ENCODE measurements at regions not wholly inside any gene's neighbourhood (a gene's known extent, or its start where the extent isn't known, plus 50 kb on each side); places are given as distances from the start of the nearest gene placed in this dataset.
"Not testable (repeated sequence)": the region's sequence is repeated elsewhere in the genome, so short reads cannot be mapped to it uniquely, and the experiment has no call there.

DNA sequence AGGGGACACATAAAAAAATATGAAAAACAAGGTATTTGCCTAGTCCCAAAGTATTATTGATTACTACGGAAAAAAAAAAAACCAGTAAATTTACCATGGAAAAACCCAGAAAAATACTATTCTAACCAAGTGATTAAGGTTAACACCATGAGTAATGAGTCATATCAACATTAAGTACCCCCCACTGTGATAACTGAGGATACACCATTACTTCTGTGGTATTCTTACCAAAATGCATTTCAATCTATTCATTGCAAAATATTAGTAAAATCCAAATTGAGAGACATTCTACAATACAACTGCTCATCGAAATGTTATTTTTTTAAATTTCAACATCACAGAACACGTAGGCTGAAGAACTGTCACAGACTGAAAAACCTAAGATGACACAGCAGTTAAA, 669.8 kb downstream of the ZEB2 start:
- H3K4me3 ChIP-seq = no peak overlapping the region
- no peaks in the 10 kb centered on the region for H3K36me3 ChIP-seq
- no peaks in the 10 kb centered on the region for H3K4me1 ChIP-seq (replicated peaks)
- no peaks in the 10 kb centered on the region; the same call in 1 of the 2 replicates for H3K9me3 ChIP-seq (replicated peaks)
- no peak for DNase-seq (ENCODE audit: low read depth in 1 of 2, low spot score in 2 of 2)
- H3K27me3 ChIP-seq (replicated peaks) = no peaks in the 10 kb centered on the region
- no peak overlapping the region for H3K27ac ChIP-seq

DNA sequence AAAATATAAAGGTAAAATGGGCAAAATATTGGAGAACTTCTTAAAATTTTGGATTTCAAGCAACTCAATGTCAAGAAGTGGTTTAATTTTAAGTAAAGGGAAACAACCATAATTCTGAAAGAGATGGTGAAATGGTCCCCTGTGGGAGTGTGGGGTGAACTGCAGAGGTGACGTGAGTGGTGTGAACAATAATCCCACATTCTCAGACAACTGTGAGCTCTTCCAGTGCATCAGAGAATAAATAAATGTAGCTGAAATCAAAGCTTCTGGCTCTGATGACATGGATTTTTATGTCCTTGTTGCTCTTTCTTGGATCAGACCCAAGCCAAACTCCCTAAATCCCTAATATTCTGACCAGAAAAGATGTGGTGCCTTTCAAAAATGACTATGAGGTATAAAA, 672.7 kb downstream of the ZEB2 start:
- Histone ChIP-seq H3K4me3 (no peak overlapping the region), H3K27me3 (replicated peaks) (no peaks in the 10 kb centered on the region), H3K9me3 (replicated peaks) (no peaks in the 10 kb centered on the region; the same call in 1 of the 2 replicates), H3K4me1 (replicated peaks) (no peaks in the 10 kb centered on the region), H3K27ac (no peak overlapping the region), H3K36me3 (no peaks in the 10 kb centered on the region)
- no peak for DNase-seq (ENCODE audit: low read depth in 1 of 2, low spot score in 2 of 2)

DNA sequence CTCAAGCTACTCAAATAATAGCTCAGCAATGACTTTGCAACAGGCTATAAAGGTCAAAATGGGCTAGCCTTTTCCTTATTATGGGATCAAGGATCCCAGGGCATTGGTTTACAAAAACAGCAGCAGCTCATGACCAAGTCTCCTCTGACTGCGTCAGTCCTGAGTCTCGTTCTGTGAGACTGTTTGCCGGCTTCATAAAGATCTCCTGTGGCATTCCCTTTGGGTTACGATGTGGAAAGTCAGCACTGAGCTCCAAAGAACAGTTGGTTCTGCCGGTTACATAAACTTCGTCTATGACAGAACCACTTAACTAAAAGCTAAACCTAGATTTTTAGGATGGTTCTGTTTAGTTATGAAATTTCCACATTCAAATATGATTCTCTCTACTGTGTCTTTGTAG, 674.9 kb downstream of the ZEB2 start:
- Histone ChIP-seq H3K36me3 (no peaks in the 10 kb centered on the region), H3K4me3 (no peak overlapping the region), H3K9me3 (replicated peaks) (no peaks in the 10 kb centered on the region; the same call in 1 of the 2 replicates), H3K27ac (no peak overlapping the region), H3K4me1 (replicated peaks) (no peaks in the 10 kb centered on the region), H3K27me3 (replicated peaks) (no peaks in the 10 kb centered on the region)
- DNase-seq (ENCODE audit: low read depth in 1 of 2, low spot score in 2 of 2) = no peak

DNA sequence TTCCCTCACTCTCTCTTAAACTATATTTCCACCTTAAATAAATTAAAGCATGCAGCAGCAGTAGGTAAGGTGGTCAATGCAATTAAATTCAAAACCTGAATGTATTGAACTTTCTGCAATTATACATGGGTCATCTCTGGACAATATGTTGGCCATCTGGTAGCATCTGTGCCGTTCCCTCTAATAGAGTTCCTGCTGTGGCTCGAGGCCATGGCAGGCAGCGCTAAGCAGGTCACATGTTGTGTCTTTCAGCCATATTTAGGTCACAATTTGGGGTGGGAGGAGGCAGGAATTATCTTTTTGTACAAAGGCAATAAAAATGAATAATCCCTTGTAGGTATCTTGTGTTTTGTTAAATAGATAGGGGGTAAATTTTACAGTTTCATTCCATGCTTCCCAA, 676.2 kb downstream of the ZEB2 start:
- Histone ChIP-seq H3K27me3 (replicated peaks) (no peaks in the 10 kb centered on the region), H3K4me1 (replicated peaks) (no peaks in the 10 kb centered on the region), H3K27ac (no peak overlapping the region), H3K36me3 (no peaks in the 10 kb centered on the region), H3K9me3 (replicated peaks) (no peaks in the 10 kb centered on the region; the same call in 1 of the 2 replicates), H3K4me3 (no peak overlapping the region)
- no peak for DNase-seq (ENCODE audit: low read depth in 1 of 2, low spot score in 2 of 2)

DNA sequence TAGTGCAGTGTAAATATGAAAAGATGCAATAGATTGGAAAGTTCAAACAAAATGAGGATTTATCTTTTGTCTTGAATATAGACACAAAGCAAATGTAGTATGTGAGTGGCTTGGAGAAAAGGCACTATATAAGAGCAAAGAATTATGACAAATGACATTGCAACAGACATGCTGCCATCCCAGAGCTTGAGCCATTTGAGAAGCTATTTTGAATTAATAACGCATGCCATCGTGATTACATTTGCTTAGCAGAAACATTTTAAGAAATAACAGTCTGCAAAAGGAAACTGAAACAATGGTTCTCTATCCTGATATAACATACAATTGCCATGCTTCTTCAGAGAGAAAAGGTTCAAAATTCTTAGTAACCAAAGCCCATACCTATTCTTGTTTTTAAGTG, 677.1 kb downstream of the ZEB2 start:
- Histone ChIP-seq H3K36me3 (no peaks in the 10 kb centered on the region), H3K4me1 (replicated peaks) (no peaks in the 10 kb centered on the region), H3K27me3 (replicated peaks) (no peaks in the 10 kb centered on the region), H3K9me3 (replicated peaks) (no peaks in the 10 kb centered on the region; the same call in 1 of the 2 replicates), H3K4me3 (no peak overlapping the region), H3K27ac (no peak overlapping the region)
- DNase-seq (ENCODE audit: low read depth in 1 of 2, low spot score in 2 of 2) = no peak

DNA sequence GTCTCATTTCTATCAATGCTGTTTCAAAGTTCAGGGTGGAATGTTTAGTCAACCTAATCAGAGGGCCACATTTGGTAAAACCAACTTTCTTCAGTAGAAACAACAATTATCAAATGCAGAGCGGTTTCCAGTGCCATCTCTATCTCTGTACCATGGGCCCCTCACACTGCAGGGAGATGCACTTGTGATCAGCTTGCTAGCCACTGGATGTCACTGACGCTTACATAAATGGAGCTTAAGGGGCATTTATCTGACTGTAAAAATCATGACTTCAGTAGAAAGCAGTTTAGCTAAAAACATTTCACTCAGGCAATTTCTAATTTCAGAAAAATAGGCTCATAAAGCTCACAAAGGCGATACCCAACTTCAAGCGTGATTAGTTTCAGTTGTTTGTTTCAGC, 678.0 kb downstream of the ZEB2 start:
- Histone ChIP-seq H3K4me1 (replicated peaks) (no peaks in the 10 kb centered on the region), H3K4me3 (no peak overlapping the region), H3K27me3 (replicated peaks) (no peaks in the 10 kb centered on the region), H3K9me3 (replicated peaks) (no peaks in the 10 kb centered on the region; the same call in 1 of the 2 replicates), H3K27ac (no peak overlapping the region), H3K36me3 (no peaks in the 10 kb centered on the region)
- DNase-seq (ENCODE audit: low read depth in 1 of 2, low spot score in 2 of 2) = no peak

DNA sequence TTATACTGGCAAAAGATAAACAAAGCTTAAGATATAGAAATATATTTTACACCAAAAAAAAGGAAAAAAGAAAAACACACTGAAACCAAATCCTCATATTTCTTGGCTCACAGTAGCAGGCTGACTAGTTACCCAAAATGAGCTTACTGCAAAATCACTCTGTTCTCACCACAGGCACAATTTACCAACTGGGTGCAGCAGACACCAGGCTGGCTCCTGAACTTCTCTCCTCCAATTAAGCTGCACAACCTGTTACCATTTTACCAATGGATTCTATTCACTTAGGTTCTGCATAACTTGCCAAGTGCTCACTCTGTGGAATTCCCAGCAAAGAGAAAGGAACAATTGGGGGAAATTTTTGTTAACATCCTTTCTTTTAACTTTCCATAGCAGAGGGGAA, 679.3 kb downstream of the ZEB2 start:
- Histone ChIP-seq H3K9me3 (replicated peaks) (no peaks in the 10 kb centered on the region), H3K4me3 (no peak overlapping the region), H3K27ac (no peak overlapping the region), H3K27me3 (replicated peaks) (no peaks in the 10 kb centered on the region), H3K4me1 (replicated peaks) (no peaks in the 10 kb centered on the region), H3K36me3 (no peaks in the 10 kb centered on the region)
- no peak for DNase-seq (ENCODE audit: low read depth in 1 of 2, low spot score in 2 of 2)

DNA sequence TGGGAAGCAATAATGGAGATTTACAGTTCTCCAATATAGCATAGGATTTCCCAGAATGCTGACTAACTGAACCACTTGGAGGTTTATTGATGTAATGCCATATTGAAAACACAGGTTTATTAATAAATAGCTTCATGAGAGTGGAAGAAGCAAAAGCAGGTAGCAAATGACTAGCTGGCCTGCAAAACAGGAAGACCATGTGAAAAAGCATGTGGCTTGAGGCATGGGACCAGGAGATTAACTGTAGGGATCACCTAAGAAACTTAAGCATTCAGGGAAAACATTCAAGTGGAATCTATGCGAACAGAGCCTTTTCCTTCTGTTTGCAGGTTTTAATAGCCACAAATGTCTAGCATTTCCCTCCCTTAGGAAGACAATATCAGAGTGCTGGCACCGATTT, 679.7 kb downstream of the ZEB2 start:
- no peaks in the 10 kb centered on the region for H3K27me3 ChIP-seq (replicated peaks)
- no peaks in the 10 kb centered on the region for H3K9me3 ChIP-seq (replicated peaks)
- no peak overlapping the region for H3K27ac ChIP-seq
- no peak overlapping the region for H3K4me3 ChIP-seq
- H3K36me3 ChIP-seq = no peaks in the 10 kb centered on the region
- no peaks in the 10 kb centered on the region for H3K4me1 ChIP-seq (replicated peaks)
- DNase-seq (ENCODE audit: low read depth in 1 of 2, low spot score in 2 of 2) = no peak

DNA sequence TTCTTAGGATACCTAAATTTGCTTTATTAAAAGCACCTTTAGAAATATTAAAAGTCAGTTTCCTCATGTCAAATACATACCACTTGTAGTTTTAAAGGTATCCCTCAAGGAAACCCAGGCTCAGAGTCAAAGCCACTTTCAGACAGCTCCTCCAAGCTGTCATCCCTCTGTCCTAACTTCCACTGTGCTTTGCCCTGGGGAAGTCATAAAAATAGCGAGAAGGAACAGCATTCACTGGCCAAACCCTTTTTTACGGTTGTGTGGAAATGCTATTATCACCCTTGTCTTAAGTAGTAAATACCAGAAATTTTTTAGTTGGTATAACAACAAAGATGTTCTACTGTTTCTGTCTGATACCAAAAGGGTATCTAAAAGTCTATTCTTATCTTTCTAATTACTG, 680.5 kb downstream of the ZEB2 start:
- DNase-seq (ENCODE audit: low read depth in 1 of 2, low spot score in 2 of 2) = no peak
- no peaks in the 10 kb centered on the region for H3K4me1 ChIP-seq (replicated peaks)
- no peaks in the 10 kb centered on the region for H3K36me3 ChIP-seq
- no peaks in the 10 kb centered on the region for H3K27me3 ChIP-seq (replicated peaks)
- no peak overlapping the region for H3K4me3 ChIP-seq
- H3K27ac ChIP-seq = no peak overlapping the region
- H3K9me3 ChIP-seq (replicated peaks) = no peaks in the 10 kb centered on the region

DNA sequence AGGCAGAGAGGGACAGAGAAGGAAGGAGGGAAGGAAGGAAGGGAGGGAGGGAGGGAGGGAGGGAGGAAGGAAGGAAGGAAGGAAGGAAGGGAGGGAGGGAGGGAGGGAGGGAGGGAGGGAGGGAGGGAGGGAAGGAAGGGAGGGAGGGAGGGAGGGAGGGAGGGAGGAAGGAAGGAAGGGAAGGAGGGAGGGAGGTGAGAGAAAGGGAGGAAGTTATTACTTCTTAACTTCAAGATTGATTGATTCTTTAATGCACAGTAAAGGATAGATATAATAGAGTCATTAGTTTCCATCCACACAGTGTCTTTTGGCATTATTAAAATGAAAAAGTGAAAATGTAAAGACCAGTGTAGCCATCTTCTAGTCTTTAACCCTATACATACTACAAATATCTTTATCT, 682.9 kb downstream of the ZEB2 start:
- H3K9me3 ChIP-seq (replicated peaks); H3K36me3 ChIP-seq; H3K27ac ChIP-seq; H3K4me1 ChIP-seq (replicated peaks); H3K27me3 ChIP-seq (replicated peaks); DNase-seq (ENCODE audit: low read depth in 1 of 2, low spot score in 2 of 2); H3K4me3 ChIP-seq: not testable (repeated sequence)

DNA sequence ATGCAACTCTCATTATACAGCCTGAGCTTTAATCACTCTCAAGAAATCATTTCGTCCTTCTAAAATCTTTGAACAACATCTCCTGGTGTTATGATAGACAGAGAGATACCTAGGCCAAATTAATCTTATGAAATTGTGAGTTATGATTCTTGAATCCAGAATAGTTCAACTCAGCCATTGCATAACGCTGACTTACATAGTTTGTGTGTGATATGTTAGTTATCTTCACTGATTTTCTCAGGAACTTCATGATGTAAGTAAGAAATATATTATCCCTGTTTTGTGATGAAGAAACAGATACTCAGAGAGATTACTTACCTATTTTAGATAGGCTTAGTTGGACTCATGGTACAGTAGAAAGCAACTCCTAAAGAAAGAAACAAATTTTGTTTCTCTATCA, 684.4 kb downstream of the ZEB2 start:
- Histone ChIP-seq H3K27ac (no peak overlapping the region), H3K36me3 (no peaks in the 10 kb centered on the region), H3K4me3 (no peak overlapping the region), H3K4me1 (replicated peaks) (no peaks in the 10 kb centered on the region), H3K9me3 (replicated peaks) (no peaks in the 10 kb centered on the region), H3K27me3 (replicated peaks) (no peaks in the 10 kb centered on the region)
- no peak for DNase-seq (ENCODE audit: low read depth in 1 of 2, low spot score in 2 of 2)

DNA sequence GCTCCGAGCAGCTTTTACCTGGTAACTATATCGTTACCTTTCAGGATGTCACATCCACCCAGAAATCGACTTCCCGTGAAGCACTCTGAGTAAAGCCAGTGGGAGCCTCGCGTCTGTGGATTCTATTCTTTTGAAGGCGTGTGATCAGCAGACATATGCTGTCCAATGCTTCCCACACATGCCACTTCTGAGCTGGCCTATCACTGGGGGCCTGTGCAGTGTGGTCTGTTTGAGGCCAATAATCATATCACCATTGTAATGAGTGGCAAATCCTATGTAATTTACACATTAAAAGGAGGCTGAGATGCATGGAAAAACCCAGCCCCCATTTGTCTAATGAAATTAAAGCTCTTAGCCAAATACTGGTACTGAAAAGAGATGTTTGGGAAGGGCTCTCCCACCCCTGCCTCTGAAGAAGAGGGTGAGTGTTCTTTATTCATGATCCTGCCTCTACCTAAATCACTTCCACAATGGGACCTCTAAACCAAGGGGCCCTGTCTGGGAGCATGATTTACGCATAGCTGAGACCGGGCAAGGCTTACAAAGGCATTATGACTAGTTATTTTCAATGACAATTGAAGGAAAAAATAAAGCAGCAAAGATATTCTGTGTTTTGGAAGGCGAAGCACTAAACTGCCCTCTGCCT, 686.8 kb downstream of the ZEB2 start:
- DNase-seq (ENCODE audit: low read depth in 1 of 2, low spot score in 2 of 2) = no peak
- no peaks in the 10 kb centered on the region for H3K4me1 ChIP-seq (replicated peaks)
- no peaks in the 10 kb centered on the region for H3K27me3 ChIP-seq (replicated peaks)
- no peaks in the 10 kb centered on the region for H3K36me3 ChIP-seq
- no peak overlapping the region for H3K27ac ChIP-seq
- no peak overlapping the region for H3K4me3 ChIP-seq
- H3K9me3 ChIP-seq (replicated peaks) = no peaks in the 10 kb centered on the region

DNA sequence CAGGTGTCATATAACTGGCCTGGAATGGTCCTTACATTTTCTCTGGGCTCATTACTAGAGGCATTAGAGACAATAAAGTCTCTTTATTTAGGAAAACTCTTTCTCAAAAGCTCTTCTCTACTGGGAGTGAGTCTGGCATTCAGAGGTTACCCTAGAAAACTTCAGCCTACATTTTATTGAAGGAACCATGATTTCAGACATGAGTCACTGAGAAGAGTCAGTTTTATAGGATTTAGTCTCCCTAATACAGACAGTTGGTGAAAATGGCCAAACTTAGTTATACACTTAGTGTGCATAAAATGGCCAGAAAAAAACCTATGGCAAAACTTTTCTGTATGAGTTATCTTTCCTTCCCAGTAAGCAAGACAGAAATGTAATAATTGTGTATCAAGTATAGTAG, 689.4 kb downstream of the ZEB2 start:
- H3K36me3 ChIP-seq = no peaks in the 10 kb centered on the region
- no peak overlapping the region for H3K27ac ChIP-seq
- no peak for DNase-seq (ENCODE audit: low read depth in 1 of 2, low spot score in 2 of 2)
- no peak overlapping the region for H3K4me3 ChIP-seq
- H3K4me1 ChIP-seq (replicated peaks) = no peaks in the 10 kb centered on the region
- no peaks in the 10 kb centered on the region for H3K27me3 ChIP-seq (replicated peaks)
- H3K9me3 ChIP-seq (replicated peaks) = no peaks in the 10 kb centered on the region

DNA sequence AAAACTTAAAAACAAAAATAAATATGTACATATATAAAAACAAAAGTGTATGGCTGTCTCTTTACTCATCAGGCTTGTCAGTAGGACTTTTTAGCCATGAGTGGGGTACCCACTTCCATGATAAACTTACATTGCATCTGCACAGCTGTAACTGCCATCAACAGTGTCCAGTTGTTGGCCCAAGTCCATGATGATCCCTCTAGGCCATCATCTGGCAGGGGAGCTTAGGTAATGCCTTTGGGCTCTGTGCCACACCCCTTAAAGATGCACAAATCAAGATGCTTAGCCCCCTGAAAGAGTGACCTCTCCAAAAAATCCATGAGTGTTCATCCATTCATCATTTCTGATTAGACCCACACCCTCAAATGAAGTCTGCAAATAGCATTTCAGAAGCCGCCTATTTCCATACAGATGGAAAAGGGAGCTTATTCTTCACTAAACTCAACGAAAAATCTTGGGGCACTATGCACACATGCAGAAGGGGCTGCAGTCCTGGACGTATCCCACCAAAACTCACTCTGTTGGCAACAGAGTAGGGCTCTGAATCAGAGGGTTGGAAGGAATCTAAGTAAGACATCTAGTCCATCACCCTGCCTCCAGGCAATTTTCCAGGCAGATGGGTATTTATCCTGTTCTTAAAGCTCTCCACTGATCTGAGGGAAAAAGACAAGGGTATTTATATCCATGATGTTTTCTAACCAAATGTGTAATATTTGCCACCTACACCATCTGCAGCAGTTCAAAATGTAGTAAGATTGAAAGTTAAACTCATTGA, 691.0 kb downstream of the ZEB2 start:
- H3K36me3 ChIP-seq = no peaks in the 10 kb centered on the region
- H3K4me3 ChIP-seq = no peak overlapping the region
- H3K27me3 ChIP-seq (replicated peaks) = no peaks in the 10 kb centered on the region
- H3K27ac ChIP-seq = no peak overlapping the region
- H3K4me1 ChIP-seq (replicated peaks) = no peaks in the 10 kb centered on the region
- H3K9me3 ChIP-seq (replicated peaks) = no peaks in the 10 kb centered on the region
- DNase-seq (ENCODE audit: low read depth in 1 of 2, low spot score in 2 of 2) = no peak

Data from SJSA1 (cell line).